SK-N-MC (cell line): ENCODE measurements at regions not wholly inside any gene's neighbourhood (a gene's known extent, or its start where the extent isn't known, plus 50 kb on each side); places are given as distances from the start of the nearest gene placed in this dataset.

Experiments
- DNase-seq: peaks from one replicate; pipeline ENCODE4 v3.0.0-alpha.2; 2011; ENCODE audit warnings: low read depth, low spot score
- H3K27ac ChIP-seq: fragments of 200-600 bp; sonication (generic); 2 replicates; pipeline ENCODE4 v1.5.1; 2016; ENCODE audit warnings: mixed run types
- H3K36me3 ChIP-seq: fragments of 200-600 bp; sonication (generic); 2 replicates; pipeline ENCODE4 v1.6.1; 2017; ENCODE audit warnings: antibody characterized with exemption, low read length, mixed read lengths; ENCODE audit not compliant: insufficient read depth
- H3K4me3 ChIP-seq: fragments of 200-600 bp; sonication (generic); 2 replicates; pipeline ENCODE4 v1.5.1; 2016
- H3K9ac ChIP-seq: fragments of 200-600 bp; sonication (generic); 2 replicates; pipeline ENCODE4 v1.8.0; 2017; ENCODE audit warnings: mixed run types, mixed read lengths; ENCODE audit not compliant: insufficient read length
- H3K9me3 ChIP-seq: fragments of 200-600 bp; sonication (generic); 2 replicates; pipeline ENCODE4 v1.6.1; 2017; ENCODE audit warnings: low read depth, mild to moderate bottlenecking, antibody characterized with exemption, low read length, moderate library complexity, mixed read lengths
- EZH2 ChIP-seq: fragments of 200-600 bp; sonication (generic); IDR thresholded peaks from one replicate; pipeline ENCODE4 v1.6.1; 2017; ENCODE audit warnings: antibody characterized with exemption
- FOXP2 ChIP-seq: optimal IDR thresholded peaks from 2 replicates; pipeline ENCODE3; 2011; ENCODE audit warnings: mild to moderate bottlenecking, moderate library complexity; ENCODE audit not compliant: insufficient read depth; ENCODE audit errors: extremely low read length, control extremely low read depth
- POLR2AphosphoS5 ChIP-seq: IDR thresholded peaks from 2 replicates; pipeline ENCODE4 v1.6.1; 2012; ENCODE audit warnings: mild to moderate bottlenecking, low read depth, low read length, borderline replicate concordance

DNA sequence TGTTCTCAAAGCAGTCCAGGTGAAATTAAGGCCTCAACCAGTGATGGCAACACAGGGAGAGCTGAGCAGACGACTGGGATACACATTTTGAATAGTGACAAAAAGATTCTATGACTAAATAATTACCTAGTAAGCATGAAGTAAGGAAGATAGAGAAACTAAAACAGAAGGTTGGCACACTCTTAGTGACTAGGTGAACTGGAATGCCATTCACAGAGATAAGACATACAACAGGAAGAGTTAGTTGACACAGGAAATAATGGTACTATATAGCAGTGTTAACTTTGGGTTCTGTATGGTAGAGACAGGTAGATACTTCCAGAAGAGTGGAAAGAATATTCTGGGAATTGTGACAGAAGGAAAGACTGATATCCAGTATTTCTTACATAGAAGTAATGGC is 181.8 kb upstream of the NT5C1B start:
- TF ChIP-seq POLR2AphosphoS5: no peak
- no peak for TF ChIP-seq FOXP2
- no peak for TF ChIP-seq EZH2
- no peak overlapping the region for H3K27ac ChIP-seq
- DNase-seq: no peak
- H3K36me3 ChIP-seq: no peaks in the 10 kb centered on the region
- no peak overlapping the region for H3K9ac ChIP-seq
- H3K4me3 ChIP-seq: no peak overlapping the region
- H3K9me3 ChIP-seq: no peaks in the 10 kb centered on the region

DNA sequence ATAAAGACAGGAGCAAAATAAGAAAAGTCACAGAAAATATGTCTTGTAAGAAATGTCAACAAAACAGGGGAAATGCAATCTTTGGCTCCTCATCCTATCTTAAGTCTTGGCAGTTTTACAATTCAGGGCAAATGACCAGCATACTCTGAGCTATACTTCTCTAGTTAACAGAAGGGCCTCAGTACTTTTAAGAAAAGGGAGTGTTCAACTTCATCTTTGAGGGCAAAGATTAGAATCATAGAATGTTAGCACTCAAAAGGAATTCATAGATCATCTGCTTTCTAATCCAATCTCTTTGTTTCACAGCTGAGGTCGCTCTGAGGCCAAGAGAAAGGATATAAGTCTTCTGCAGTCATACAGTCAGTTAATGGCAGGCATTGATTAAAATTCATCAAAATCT is 174.0 kb upstream of the NT5C1B start:
- DNase-seq: no peak
- Histone ChIP-seq H3K36me3 (no peaks in the 10 kb centered on the region), H3K4me3 (no peak overlapping the region), H3K9ac (no peak overlapping the region), H3K27ac (no peak overlapping the region), H3K9me3 (no peaks in the 10 kb centered on the region)
- TF ChIP-seq FOXP2 (no peak), POLR2AphosphoS5 (no peak), EZH2 (no peak)

DNA sequence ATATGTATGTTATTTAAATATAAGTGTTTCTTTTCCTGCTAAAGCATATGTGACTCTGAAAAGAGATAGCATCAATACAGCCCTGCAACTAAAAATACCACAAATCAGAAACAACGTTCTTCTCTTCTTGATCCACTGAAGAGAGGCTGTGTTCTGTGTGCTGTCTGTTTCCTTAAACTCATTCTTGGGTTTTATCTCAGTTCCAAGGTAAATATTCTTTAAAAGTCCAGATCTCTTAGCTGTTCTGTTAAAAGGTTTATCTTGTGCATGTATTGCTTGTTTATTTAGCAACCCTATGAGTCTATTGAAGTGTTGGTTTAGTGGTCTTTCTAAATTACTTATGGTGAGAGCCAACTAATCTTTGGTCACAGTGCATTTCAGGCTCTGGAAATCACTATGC is 173.3 kb upstream of the NT5C1B start:
- Histone ChIP-seq H3K36me3 (no peaks in the 10 kb centered on the region), H3K27ac (no peak overlapping the region), H3K9me3 (no peaks in the 10 kb centered on the region), H3K4me3 (no peak overlapping the region), H3K9ac (no peak overlapping the region)
- no peak for DNase-seq
- no peak for TF ChIP-seq FOXP2
- TF ChIP-seq EZH2: no peak
- no peak for TF ChIP-seq POLR2AphosphoS5

DNA sequence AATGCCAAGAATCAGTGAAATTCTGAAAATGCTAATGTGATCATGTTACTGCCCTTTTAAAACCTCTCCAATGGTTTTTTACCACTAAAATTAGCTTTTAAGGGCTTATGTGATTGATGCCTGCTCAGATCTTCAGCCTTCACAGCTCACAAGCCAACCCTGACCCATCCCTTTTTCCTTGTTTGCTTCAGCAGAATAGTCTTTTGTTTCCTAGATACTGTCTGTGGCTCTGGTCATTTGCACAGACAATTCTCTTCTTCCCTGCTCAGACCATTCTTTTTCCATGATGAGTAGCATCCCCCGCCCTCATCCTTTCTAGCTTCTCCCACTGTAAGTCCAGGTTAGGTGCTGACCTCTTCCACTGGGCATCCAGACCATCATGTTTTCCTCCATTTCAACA is 164.9 kb upstream of the NT5C1B start:
- H3K27ac ChIP-seq: no peak overlapping the region
- TF ChIP-seq POLR2AphosphoS5 (no peak), FOXP2 (no peak), EZH2 (no peak)
- H3K9me3 ChIP-seq: no peaks in the 10 kb centered on the region
- no peak for DNase-seq
- H3K9ac ChIP-seq: no peak overlapping the region
- no peaks in the 10 kb centered on the region for H3K36me3 ChIP-seq
- no peak overlapping the region for H3K4me3 ChIP-seq

DNA sequence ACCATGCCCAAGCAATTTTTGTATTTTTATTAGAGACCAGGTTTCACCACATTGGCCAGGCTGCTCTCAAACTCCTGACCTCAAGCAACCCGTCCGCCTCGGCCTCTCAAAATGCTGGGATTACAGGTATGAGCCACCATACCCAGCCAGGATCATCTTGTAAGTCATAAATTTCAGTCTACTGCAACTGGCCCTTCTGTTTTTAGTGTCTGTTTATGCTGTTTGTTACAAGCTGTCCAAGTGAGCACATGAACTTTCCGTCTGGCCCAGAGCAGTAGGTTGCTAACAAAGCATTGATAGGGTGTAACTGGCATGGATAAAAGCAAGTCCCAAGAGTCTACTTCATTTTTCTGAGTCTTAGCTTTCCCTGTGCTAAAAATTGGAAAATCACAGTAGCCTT is 164.4 kb upstream of the NT5C1B start:
- Histone ChIP-seq H3K27ac (no peak overlapping the region), H3K9ac (no peak overlapping the region), H3K36me3 (no peaks in the 10 kb centered on the region), H3K9me3 (no peaks in the 10 kb centered on the region), H3K4me3 (no peak overlapping the region)
- no peak for DNase-seq
- no peak for TF ChIP-seq POLR2AphosphoS5
- TF ChIP-seq FOXP2: no peak
- TF ChIP-seq EZH2: no peak

DNA sequence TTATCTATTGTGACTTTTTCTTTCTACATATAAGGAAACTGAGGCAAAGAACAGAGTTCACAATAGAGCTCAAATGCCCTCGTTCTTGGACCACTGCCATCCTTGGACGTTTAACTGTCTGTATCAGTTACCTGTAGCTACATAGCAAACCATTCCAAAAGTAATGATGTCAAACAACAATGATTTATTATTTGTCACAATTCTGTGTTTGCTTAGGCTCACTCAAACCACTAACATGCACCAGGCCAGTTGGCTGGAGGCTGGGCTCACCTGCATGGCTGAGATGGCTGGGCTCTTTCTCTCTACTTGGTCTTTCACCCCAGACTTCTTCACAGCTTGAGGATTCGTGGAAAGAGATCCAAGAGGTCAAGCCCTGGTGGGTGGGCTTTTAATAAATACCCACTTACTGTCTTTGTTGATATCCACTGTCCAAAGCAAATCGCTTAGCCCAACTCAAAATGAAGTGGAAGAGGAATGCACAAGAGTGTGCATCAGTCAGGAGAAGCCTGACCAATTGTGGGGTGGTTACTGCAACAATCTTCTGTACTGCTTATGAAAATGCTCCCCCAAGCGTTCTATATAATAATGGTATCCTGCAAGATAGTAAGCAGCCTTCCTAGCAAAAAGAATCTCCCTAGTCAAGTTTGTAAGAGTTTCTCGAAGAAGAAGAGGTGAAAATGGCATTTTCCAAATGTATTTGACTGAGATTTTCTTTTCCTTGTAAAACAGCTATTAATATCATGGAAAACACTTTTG is 163.5 kb upstream of the NT5C1B start:
- TF ChIP-seq EZH2: no peak
- TF ChIP-seq POLR2AphosphoS5: no peak
- no peak for TF ChIP-seq FOXP2
- H3K27ac ChIP-seq: no peak overlapping the region
- H3K9me3 ChIP-seq: no peaks in the 10 kb centered on the region
- no peaks in the 10 kb centered on the region for H3K36me3 ChIP-seq
- H3K9ac ChIP-seq: no peak overlapping the region
- no peak overlapping the region for H3K4me3 ChIP-seq
- no peak for DNase-seq

DNA sequence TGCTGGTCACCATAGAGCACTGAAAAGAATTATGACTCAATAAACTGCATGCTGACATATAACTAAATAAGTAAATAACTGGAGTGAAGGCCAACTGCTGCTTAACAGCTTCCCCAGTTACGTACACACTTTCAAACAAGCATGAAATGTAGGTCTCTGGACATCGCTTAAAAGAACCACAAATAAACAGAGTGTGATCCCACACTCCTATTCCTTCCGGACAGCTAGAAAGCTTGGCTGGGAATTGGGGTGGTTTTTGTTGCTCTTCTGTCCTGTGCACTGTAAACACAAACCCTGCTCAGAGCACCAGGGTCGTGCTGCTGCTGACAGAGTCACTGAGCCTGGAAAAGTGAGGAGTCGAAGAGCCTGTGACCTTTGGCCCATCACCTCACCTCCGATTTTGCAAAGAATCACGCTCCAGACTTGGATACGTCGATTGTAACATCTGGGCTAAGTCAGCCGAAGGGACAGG is 162.7 kb upstream of the NT5C1B start:
- Histone ChIP-seq H3K9me3 (no peaks in the 10 kb centered on the region), H3K4me3 (no peak overlapping the region), H3K9ac (no peak overlapping the region), H3K27ac (no peak overlapping the region), H3K36me3 (no peaks in the 10 kb centered on the region)
- TF ChIP-seq EZH2 (no peak), FOXP2 (no peak), POLR2AphosphoS5 (no peak)
- no peak for DNase-seq

DNA sequence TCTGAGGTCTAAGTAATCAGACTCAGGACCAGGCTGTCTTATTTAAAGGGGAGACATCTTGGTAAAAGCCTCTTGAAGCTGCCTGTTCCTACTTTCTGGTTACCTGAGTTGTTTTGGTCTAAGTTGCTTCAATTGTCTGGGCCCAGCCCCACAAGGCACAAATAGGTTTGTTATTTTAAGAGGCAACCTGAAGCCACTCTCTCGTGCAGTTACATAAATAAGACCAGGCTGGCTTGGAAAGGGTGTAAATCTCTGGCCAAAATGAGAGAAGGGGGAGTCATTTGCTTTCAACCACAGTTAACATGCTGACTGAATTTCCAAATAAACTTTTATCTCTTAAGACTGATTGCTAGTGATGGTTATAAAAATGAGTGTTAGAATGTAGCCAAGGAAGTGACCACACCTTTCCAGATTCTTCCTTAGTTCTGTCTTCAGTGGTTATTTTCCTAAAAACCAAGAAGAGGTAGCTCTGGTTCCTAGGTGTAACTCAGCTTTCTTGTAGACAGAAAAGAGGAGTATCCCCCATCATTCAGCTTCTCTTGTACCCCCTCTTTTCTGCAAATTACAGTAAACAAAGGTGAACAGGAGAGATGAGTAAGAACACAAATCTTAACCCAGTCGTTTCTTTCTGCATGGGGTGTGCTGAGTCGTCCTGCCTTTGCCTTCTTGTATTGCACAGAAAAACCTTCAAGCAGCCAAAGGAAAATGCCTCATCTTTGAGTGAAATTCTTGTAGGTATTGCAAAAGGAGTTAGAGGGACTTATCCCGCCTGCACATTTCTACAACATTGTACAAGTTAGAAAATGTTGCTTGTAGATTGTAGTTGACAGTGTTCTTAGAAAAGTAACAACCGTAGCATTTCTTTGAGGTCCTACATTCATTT is 161.5 kb upstream of the NT5C1B start:
- no peak for DNase-seq
- H3K27ac ChIP-seq: no peak overlapping the region
- H3K4me3 ChIP-seq: no peak overlapping the region
- H3K9ac ChIP-seq: no peak overlapping the region
- no peaks in the 10 kb centered on the region for H3K36me3 ChIP-seq
- H3K9me3 ChIP-seq: no peaks in the 10 kb centered on the region
- TF ChIP-seq FOXP2: no peak
- no peak for TF ChIP-seq POLR2AphosphoS5
- no peak for TF ChIP-seq EZH2
